ENCODE measurements at regions not wholly inside any gene's neighbourhood (a gene's known extent, or its start where the extent isn't known, plus 50 kb on each side); places are given as distances from the start of the nearest gene placed in this dataset.

GRCh38 chr12:126776026-126776655, 1490.8 kb upstream of the TMEM132C start:
- Histone ChIP-seq H3K9me3 (replicated peaks; ENCODE audit: control insufficient read depth, insufficient read depth, low read length) (peaks cover 8% of the 10 kb centered on the region), H3K27ac (ENCODE audit: control insufficient read depth, insufficient read depth) (no peak overlapping the region), H2AFZ (ENCODE audit: control insufficient read depth, low read depth, low read length) (no peak overlapping the region), H3K4me3 (no peak overlapping the region), H4K20me1 (ENCODE audit: control insufficient read depth, insufficient read depth) (no peaks in the 10 kb centered on the region), H3K36me3 (ENCODE audit: control insufficient read depth in 2 of 2, insufficient read depth in 2 of 2, low read length in 1 of 2) (no peaks in the 10 kb centered on the region), H3K4me1 (ENCODE audit: control insufficient read depth, insufficient read depth, low read length) (no peaks in the 10 kb centered on the region), H3K79me2 (ENCODE audit: control insufficient read depth, insufficient read depth, low read length) (no peaks in the 10 kb centered on the region), H3K27me3 (replicated peaks in 1 of 2; ENCODE audit: control insufficient read depth in 2 of 2, insufficient read depth in 2 of 2, low read length in 1 of 2) (no peaks in the 10 kb centered on the region), H3K9ac (ENCODE audit: control insufficient read depth, insufficient read depth, low read length) (no peak overlapping the region), H3K4me2 (ENCODE audit: control insufficient read depth, insufficient read depth) (no peak overlapping the region)
- no peak for FAIRE-seq
- no peak for ATAC-seq
- ChIA-PET POLR2A (no interaction called here), RAD21 (ENCODE audit: unreplicated experiment) (no interaction called here), SMC1A (ENCODE audit: uncharacterized antibody, unreplicated experiment) (no interaction called here), CTCF (interaction anchor here (0.6 kb wide), 1 partner anchor 1187 kb away, joined by 3 read pairs; no protein-coding TSS in a partner anchor)
- DNase-seq (ENCODE audit: low read depth, low spot score), result no peak
- BruUV-seq (replicated peaks), result no TSS peak
- 82% methylated on average over 6 of the region's 6 CpGs for WGBS (ENCODE audit: insufficient coverage, insufficient replicate concordance, low lambda C conversion rate, missing lambda C conversion rate)
- TF ChIP-seq BCL11A (IDR thresholded peaks at IDR 0.05; ENCODE audit: low read depth, low read length), result no peak
- TF ChIP-seq MTA3 (IDR thresholded peaks at IDR 0.05; ENCODE audit: borderline replicate concordance, low read length), result no peak
- TF ChIP-seq NR2C2 (IDR thresholded peaks at IDR 0.05; ENCODE audit: borderline replicate concordance, control insufficient read depth, insufficient read length, low read depth), result no peak
- TF ChIP-seq SMAD5 (IDR thresholded peaks at IDR 0.05; ENCODE audit: low read depth), result no peak
- no peak for TF ChIP-seq STAT1 (conservative IDR thresholded peaks at IDR 0.05)
- TF ChIP-seq CREM (IDR thresholded peaks at IDR 0.05; ENCODE audit: low read depth), result no peak
- no peak for TF ChIP-seq JUND (IDR thresholded peaks at IDR 0.05; ENCODE audit: low read depth, low read length)
- TF ChIP-seq ZBED1 (IDR thresholded peaks at IDR 0.05; ENCODE audit: borderline replicate concordance), result no peak
- TF ChIP-seq NFYB (IDR thresholded peaks at IDR 0.05; ENCODE audit: insufficient read depth, low read depth, low read length), result no peak
- no peak for TF ChIP-seq HSF1 (IDR thresholded peaks at IDR 0.05; ENCODE audit: low read depth, low read length)
- no peak for TF ChIP-seq CHD1 (IDR thresholded peaks at IDR 0.05; ENCODE audit: low read depth, low read length)
- no peak for TF ChIP-seq LARP7 (IDR thresholded peaks at IDR 0.05)
- TF ChIP-seq ZNF622 (IDR thresholded peaks at IDR 0.05), result no peak
- TF ChIP-seq MEF2A (IDR thresholded peaks at IDR 0.05; ENCODE audit: insufficient read depth, low read depth, low read length), result no peak
- TF ChIP-seq RB1 (IDR thresholded peaks at IDR 0.05; ENCODE audit: borderline replicate concordance), result no peak
- TF ChIP-seq ETV6 (conservative IDR thresholded peaks at IDR 0.05 in 1 of 2, IDR thresholded peaks at IDR 0.05 in 1 of 2; ENCODE audit: borderline replicate concordance in 1 of 2, low read depth in 1 of 2), result no peak
- no peak for TF ChIP-seq HDGF (IDR thresholded peaks at IDR 0.05)
- no peak for TF ChIP-seq BACH1 (IDR thresholded peaks at IDR 0.05; ENCODE audit: borderline replicate concordance)
- TF ChIP-seq HDAC6 (IDR thresholded peaks at IDR 0.05; ENCODE audit: unreplicated experiment), result no peak
- TF ChIP-seq EGR1 (IDR thresholded peaks at IDR 0.05; ENCODE audit: borderline replicate concordance in 1 of 2, low read depth in 2 of 2, low read length in 2 of 2), result no peak
- in situ Hi-C loops (cut with MboI) (loop anchor here (10.0 kb wide), 1 partner anchor 269 kb away; no protein-coding TSS in a partner anchor), intact Hi-C loops (cut with micrococcal nuclease; ENCODE audit: unreplicated experiment) (no loop called here)
